IMR-90 (cell line): ENCODE measurements at regions not wholly inside any gene's neighbourhood (a gene's known extent, or its start where the extent isn't known, plus 50 kb on each side); places are given as distances from the start of the nearest gene placed in this dataset.

Experiments used
- BHLHE40 ChIP-seq: fragments of 150-350 bp; IDR thresholded peaks from 2 replicates; pipeline ENCODE4 v1.6.1; 2016; ENCODE audit warnings: mild to moderate bottlenecking, low read depth, low read length
- MXI1 ChIP-seq: IDR thresholded peaks from 2 replicates; pipeline ENCODE4 v1.6.1; 2012; ENCODE audit warnings: low read depth, mild to moderate bottlenecking, low read length, moderate library complexity, borderline replicate concordance
- POLR2A ChIP-seq: IDR thresholded peaks from 2 replicates; pipeline ENCODE4 v1.6.1; 2012; ENCODE audit warnings: mild to moderate bottlenecking, low read depth, low read length
- RAD21 ChIP-seq: IDR thresholded peaks from 2 replicates; pipeline ENCODE4 v1.6.1; 2012; ENCODE audit warnings: low read length, improper control_type of control experiment
- RCOR1 ChIP-seq: IDR thresholded peaks from 2 replicates; pipeline ENCODE4 v1.6.1; 2012; ENCODE audit warnings: mild to moderate bottlenecking, low read length, improper control_type of control experiment; ENCODE audit not compliant: insufficient replicate concordance
- RFX5 ChIP-seq: IDR thresholded peaks from 2 replicates; pipeline ENCODE4 v1.8.0; 2012; ENCODE audit warnings: low read depth, mild to moderate bottlenecking, low read length, moderate library complexity
- SMC3 ChIP-seq: fragments of 150-350 bp; IDR thresholded peaks from 2 replicates; pipeline ENCODE4 v1.6.1; 2016; ENCODE audit warnings: low read depth, mild to moderate bottlenecking, antibody characterized with exemption, low read length, moderate library complexity
- TF ChIP-seq, protein P1 (sequence below): conservative IDR thresholded peaks from 2 replicates; pipeline ENCODE4 v1.5.1; 2012; ENCODE audit warnings: mild to moderate bottlenecking, low read depth, low read length, improper control_type of control experiment
- TF ChIP-seq, protein P2 (sequence below): fragments of 150-350 bp; IDR thresholded peaks from 2 replicates; pipeline ENCODE4 v1.6.1; 2016; ENCODE audit warnings: low read depth, mild to moderate bottlenecking, low read length, moderate library complexity, borderline replicate concordance
- TF ChIP-seq, protein P3 (sequence below): fragments of 150-350 bp; IDR thresholded peaks from 2 replicates; pipeline ENCODE4 v1.6.1; 2017; ENCODE audit warnings: mild to moderate bottlenecking, antibody characterized with exemption, low read length, low read depth

DNA sequence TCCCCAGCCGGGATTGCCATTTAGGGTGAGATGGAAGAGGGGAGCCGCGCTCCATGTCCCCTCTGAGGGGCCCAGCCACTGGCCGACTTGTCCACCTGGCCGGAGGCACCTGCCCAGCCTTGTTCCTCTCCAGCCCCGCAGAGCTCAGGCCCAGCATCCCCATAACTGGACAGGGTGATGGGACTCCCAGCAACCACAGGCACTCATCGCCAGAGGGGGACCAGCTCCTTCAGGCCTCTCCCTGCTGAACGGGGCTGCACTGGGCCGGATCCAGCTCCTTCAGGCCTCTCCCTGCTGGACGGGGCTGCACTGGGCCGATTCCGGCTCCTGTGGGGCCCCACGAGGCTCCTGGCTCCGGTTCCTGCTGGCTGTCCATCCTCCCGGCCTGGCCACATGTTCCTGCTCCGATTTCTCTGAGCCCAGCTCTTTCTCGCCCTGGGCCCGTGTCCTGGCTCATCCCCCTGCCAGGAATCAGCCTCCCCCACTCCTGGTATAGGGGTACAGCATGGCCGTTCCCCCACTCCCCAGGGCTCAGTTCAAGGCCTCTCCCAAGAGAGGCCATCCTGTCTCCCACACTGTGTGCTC lies 56.1 kb upstream of the ADGRA1 start:
- TF ChIP-seq, protein P1, sequence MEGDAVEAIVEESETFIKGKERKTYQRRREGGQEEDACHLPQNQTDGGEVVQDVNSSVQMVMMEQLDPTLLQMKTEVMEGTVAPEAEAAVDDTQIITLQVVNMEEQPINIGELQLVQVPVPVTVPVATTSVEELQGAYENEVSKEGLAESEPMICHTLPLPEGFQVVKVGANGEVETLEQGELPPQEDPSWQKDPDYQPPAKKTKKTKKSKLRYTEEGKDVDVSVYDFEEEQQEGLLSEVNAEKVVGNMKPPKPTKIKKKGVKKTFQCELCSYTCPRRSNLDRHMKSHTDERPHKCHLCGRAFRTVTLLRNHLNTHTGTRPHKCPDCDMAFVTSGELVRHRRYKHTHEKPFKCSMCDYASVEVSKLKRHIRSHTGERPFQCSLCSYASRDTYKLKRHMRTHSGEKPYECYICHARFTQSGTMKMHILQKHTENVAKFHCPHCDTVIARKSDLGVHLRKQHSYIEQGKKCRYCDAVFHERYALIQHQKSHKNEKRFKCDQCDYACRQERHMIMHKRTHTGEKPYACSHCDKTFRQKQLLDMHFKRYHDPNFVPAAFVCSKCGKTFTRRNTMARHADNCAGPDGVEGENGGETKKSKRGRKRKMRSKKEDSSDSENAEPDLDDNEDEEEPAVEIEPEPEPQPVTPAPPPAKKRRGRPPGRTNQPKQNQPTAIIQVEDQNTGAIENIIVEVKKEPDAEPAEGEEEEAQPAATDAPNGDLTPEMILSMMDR = no peak
- TF ChIP-seq POLR2A (no peak), RCOR1 (no peak), SMC3 (no peak), RFX5 (no peak), RAD21 (no peak), MXI1 (no peak), BHLHE40 (no peak)
- TF ChIP-seq, protein P2, sequence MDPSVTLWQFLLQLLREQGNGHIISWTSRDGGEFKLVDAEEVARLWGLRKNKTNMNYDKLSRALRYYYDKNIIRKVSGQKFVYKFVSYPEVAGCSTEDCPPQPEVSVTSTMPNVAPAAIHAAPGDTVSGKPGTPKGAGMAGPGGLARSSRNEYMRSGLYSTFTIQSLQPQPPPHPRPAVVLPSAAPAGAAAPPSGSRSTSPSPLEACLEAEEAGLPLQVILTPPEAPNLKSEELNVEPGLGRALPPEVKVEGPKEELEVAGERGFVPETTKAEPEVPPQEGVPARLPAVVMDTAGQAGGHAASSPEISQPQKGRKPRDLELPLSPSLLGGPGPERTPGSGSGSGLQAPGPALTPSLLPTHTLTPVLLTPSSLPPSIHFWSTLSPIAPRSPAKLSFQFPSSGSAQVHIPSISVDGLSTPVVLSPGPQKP = no peak
- TF ChIP-seq, protein P3, sequence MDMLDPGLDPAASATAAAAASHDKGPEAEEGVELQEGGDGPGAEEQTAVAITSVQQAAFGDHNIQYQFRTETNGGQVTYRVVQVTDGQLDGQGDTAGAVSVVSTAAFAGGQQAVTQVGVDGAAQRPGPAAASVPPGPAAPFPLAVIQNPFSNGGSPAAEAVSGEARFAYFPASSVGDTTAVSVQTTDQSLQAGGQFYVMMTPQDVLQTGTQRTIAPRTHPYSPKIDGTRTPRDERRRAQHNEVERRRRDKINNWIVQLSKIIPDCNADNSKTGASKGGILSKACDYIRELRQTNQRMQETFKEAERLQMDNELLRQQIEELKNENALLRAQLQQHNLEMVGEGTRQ = no peak
